GM23248 (cell line): ENCODE measurements at regions not wholly inside any gene's neighbourhood (a gene's known extent, or its start where the extent isn't known, plus 50 kb on each side); places are given as distances from the start of the nearest gene placed in this dataset.

Experiments used
- EZH2 ChIP-seq: fragments of 200-600 bp; sonication (generic); IDR thresholded peaks from 2 replicates; pipeline ENCODE4 v1.6.1; 2018; ENCODE audit warnings: antibody characterized with exemption, mild to moderate bottlenecking; ENCODE audit not compliant: insufficient read depth, poor library complexity, severe bottlenecking
- EZH2phosphoT487 ChIP-seq: fragments of 200-600 bp; sonication (generic); IDR thresholded peaks from 2 replicates; pipeline ENCODE4 v1.6.1; 2018; ENCODE audit warnings: antibody characterized with exemption, moderate library complexity, mild to moderate bottlenecking, low read depth; ENCODE audit not compliant: insufficient read depth

GRCh38 chr6:68238097-68238601 lies 396.9 kb upstream of the ADGRB3 start:
- TF ChIP-seq EZH2: no peak
- TF ChIP-seq EZH2phosphoT487: no peak
